ENCODE measurements at regions not wholly inside any gene's neighbourhood (a gene's known extent, or its start where the extent isn't known, plus 50 kb on each side); places are given as distances from the start of the nearest gene placed in this dataset.

DNA sequence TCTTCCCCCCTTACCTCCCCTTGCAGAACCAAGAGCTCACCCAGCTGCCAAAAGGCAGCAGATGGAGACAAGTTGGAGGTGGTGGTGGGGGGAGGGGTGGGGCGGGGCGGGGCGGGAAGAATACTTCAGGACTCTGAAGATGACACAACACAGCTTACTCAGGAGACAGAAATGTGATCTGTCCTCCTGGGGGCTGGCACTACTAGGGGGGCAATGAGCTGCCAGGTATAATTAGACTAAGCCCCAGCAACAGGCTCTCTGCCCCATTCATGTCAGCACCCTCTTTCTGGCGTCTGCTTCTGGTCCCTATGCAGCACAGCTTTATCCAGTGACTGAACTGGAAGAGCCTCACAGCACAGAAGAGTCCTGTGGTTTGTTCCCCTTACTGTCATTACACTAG lies 407.0 kb downstream of the MED13L start:
- TF ChIP-seq CTCF (IDR thresholded peaks at IDR 0.05) = no peak
- TF ChIP-seq POLR2A (IDR thresholded peaks at IDR 0.05) = no peak
